ENCODE measurements at regions not wholly inside any gene's neighbourhood (a gene's known extent, or its start where the extent isn't known, plus 50 kb on each side); places are given as distances from the start of the nearest gene placed in this dataset.

- no peak for TF ChIP-seq CTCF (IDR thresholded peaks at IDR 0.05)
- TF ChIP-seq POLR2A (IDR thresholded peaks at IDR 0.05), result no peak
- no peak for TF ChIP-seq POLR2AphosphoS5 (IDR thresholded peaks at IDR 0.05; ENCODE audit: insufficient read depth in 1 of 2, low read depth in 1 of 2)
These were observed 697.0 kb upstream of the INTU start for GRCh38 chr4:126935801-126936200.
